WTC11 (cell line): ENCODE measurements at regions not wholly inside any gene's neighbourhood (a gene's known extent, or its start where the extent isn't known, plus 50 kb on each side); places are given as distances from the start of the nearest gene placed in this dataset.

Experiments used
- ATAC-seq: fragments of 200-7000 bp; cut with Tn5 transposase; 2 replicates; pipeline ENCODE4 v1.10.0; 2021; ENCODE audit warnings: mild to moderate bottlenecking, moderate library complexity
- CTCF ChIA-PET: fragments of 300-600 bp; sonication (Branson Sonifier 250); formaldehyde crosslinking; loops from one replicate; lab custom pipeline; 2021; ENCODE audit warnings: antibody characterized with exemption; lab: Charles Lee
- POLR2A ChIA-PET: fragments of 350-600 bp; sonication (Branson Sonifier 250); formaldehyde crosslinking; loops from one replicate; lab custom pipeline; 2021; ENCODE audit warnings: antibody characterized with exemption; lab: Charles Lee
- DNase-seq: peaks from one replicate; pipeline ENCODE4 v3.0.0; 2021; ENCODE audit warnings: low spot score
- H3K27ac Mint-ChIP-seq: 2 replicates; pipeline ENCODE4 v1.8.0; 2021; ENCODE audit warnings: mixed read lengths
- H3K27me3 Mint-ChIP-seq: 2 replicates; pipeline ENCODE4 v1.8.0; 2021; ENCODE audit warnings: low read depth, mild to moderate bottlenecking, moderate library complexity, mixed read lengths
- H3K36me3 Mint-ChIP-seq: 2 replicates; pipeline ENCODE4 v1.8.0; 2021; ENCODE audit warnings: mixed read lengths
- H3K4me1 Mint-ChIP-seq: 2 replicates; pipeline ENCODE4 v1.8.0; 2022; ENCODE audit warnings: mixed read lengths
- H3K4me3 Mint-ChIP-seq: 2 replicates; pipeline ENCODE4 v1.8.0; 2021; ENCODE audit warnings: mild to moderate bottlenecking, moderate library complexity, mixed read lengths
- H3K9me3 Mint-ChIP-seq: 2 replicates; pipeline ENCODE4 v1.8.0; 2021; ENCODE audit warnings: mixed read lengths
- ATF1 ChIP-seq: sonication (generic); formaldehyde crosslinking; IDR thresholded peaks from 2 replicates; pipeline ENCODE4 v1.8.1; 2023; ENCODE audit warnings: mild to moderate bottlenecking, moderate library complexity, missing genetic modification reagents
- EMX1 ChIP-seq: fragments of 250-450 bp; sonication (Bioruptor Pico); IDR thresholded peaks from 2 replicates; pipeline ENCODE4 v1.8.0; 2021; ENCODE audit warnings: mild to moderate bottlenecking
- FOXK1 ChIP-seq: sonication (generic); formaldehyde crosslinking; IDR thresholded peaks from 2 replicates; pipeline ENCODE4 v1.8.0; 2022; ENCODE audit warnings: mild to moderate bottlenecking, moderate library complexity, missing genetic modification reagents
- NFATC4 ChIP-seq: fragments of 250-450 bp; sonication (Bioruptor Pico); IDR thresholded peaks from 2 replicates; pipeline ENCODE4 v1.9.0; 2021; ENCODE audit warnings: mild to moderate bottlenecking
- OVOL2 ChIP-seq: fragments of 250-450 bp; sonication (Bioruptor Pico); IDR thresholded peaks from 2 replicates; pipeline ENCODE4 v1.9.0; 2021; ENCODE audit warnings: mild to moderate bottlenecking, borderline replicate concordance
- RORB ChIP-seq: fragments of 250-450 bp; sonication (Bioruptor Pico); IDR thresholded peaks from 2 replicates; pipeline ENCODE4 v1.9.0; 2021; ENCODE audit warnings: mild to moderate bottlenecking
- SMAD4 ChIP-seq: sonication (generic); formaldehyde crosslinking; IDR thresholded peaks from 2 replicates; pipeline ENCODE4 v1.8.0; 2022; ENCODE audit warnings: mild to moderate bottlenecking, missing genetic modification reagents
- ZNF138 ChIP-seq: sonication (generic); formaldehyde crosslinking; conservative IDR thresholded peaks from 2 replicates; pipeline ENCODE4 v1.8.1; 2022; ENCODE audit warnings: mild to moderate bottlenecking, moderate library complexity, missing genetic modification reagents
- TF ChIP-seq, protein P1 (sequence below): sonication (generic); formaldehyde crosslinking; IDR thresholded peaks from 2 replicates; pipeline ENCODE4 v1.8.1; 2022; ENCODE audit warnings: low read depth, missing genetic modification reagents, borderline replicate concordance
- TF ChIP-seq, protein P2 (sequence below): sonication (generic); formaldehyde crosslinking; IDR thresholded peaks from 2 replicates; pipeline ENCODE4 v1.8.0; 2022; ENCODE audit warnings: mild to moderate bottlenecking, missing genetic modification reagents
- TF ChIP-seq, protein P3 (sequence below): sonication (generic); formaldehyde crosslinking; IDR thresholded peaks from 2 replicates; pipeline ENCODE4 v1.8.0; 2023; ENCODE audit warnings: missing genetic modification reagents, mild to moderate bottlenecking, borderline replicate concordance
- TF ChIP-seq, protein P4 (sequence below): sonication (generic); formaldehyde crosslinking; IDR thresholded peaks from 2 replicates; pipeline ENCODE4 v1.8.1; 2023; ENCODE audit warnings: mild to moderate bottlenecking, missing genetic modification reagents, borderline replicate concordance
- TF ChIP-seq, protein P5 (sequence below): fragments of 250-450 bp; sonication (Bioruptor Pico); IDR thresholded peaks from 2 replicates; pipeline ENCODE4 v1.8.0; 2021; ENCODE audit warnings: mild to moderate bottlenecking
- TF ChIP-seq, protein P6 (sequence below): fragments of 250-450 bp; sonication (Bioruptor Pico); IDR thresholded peaks from 2 replicates; pipeline ENCODE4 v1.9.0; 2021; ENCODE audit warnings: moderate library complexity, mild to moderate bottlenecking, inconsistent platforms, borderline replicate concordance
- TF ChIP-seq, protein P7 (sequence below): fragments of 200-600 bp; IDR thresholded peaks from 2 replicates; pipeline ENCODE4 v1.8.0; 2022; ENCODE audit warnings: antibody characterized with exemption
- TF ChIP-seq, protein P8 (sequence below): sonication (generic); formaldehyde crosslinking; IDR thresholded peaks from 2 replicates; pipeline ENCODE4 v1.8.1; 2023; ENCODE audit warnings: mild to moderate bottlenecking, missing genetic modification reagents

DNA sequence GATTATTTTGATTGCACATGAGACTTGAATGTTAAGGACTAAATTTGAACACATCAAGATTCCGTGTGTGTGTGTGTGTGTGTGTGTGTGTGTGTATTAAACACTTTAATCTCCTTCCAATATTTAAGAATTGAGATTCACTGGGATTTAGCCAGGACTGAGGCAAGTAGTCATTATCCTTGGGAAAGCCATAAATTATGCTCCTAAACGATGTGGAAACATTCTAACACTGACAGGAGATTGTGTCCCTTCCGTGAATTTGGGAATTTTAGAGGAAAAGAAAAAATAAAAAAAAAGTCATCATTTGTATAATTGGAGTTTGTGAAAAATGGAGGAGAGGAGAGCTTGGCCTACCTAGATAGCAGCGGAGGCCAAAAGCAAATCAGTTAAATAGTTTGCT, 212.9 kb downstream of the DUSP6 start:
- H3K27me3 Mint-ChIP-seq: no peaks in the 10 kb centered on the region
- no peak overlapping the region for H3K4me3 Mint-ChIP-seq
- H3K36me3 Mint-ChIP-seq: no peaks in the 10 kb centered on the region
- ATAC-seq: no peak
- ChIA-PET POLR2A (no interaction called here), CTCF (no interaction called here)
- H3K9me3 Mint-ChIP-seq: no peaks in the 10 kb centered on the region
- peaks cover 5% of the 10 kb centered on the region; the same call in 1 of the 2 replicates for H3K4me1 Mint-ChIP-seq
- DNase-seq: no peak
- H3K27ac Mint-ChIP-seq: no peak overlapping the region
- TF ChIP-seq RORB (CRISPR knock-in tag): no peak
- TF ChIP-seq, protein P1, sequence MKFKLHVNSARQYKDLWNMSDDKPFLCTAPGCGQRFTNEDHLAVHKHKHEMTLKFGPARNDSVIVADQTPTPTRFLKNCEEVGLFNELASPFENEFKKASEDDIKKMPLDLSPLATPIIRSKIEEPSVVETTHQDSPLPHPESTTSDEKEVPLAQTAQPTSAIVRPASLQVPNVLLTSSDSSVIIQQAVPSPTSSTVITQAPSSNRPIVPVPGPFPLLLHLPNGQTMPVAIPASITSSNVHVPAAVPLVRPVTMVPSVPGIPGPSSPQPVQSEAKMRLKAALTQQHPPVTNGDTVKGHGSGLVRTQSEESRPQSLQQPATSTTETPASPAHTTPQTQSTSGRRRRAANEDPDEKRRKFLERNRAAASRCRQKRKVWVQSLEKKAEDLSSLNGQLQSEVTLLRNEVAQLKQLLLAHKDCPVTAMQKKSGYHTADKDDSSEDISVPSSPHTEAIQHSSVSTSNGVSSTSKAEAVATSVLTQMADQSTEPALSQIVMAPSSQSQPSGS: no peak
- TF ChIP-seq, protein P2, sequence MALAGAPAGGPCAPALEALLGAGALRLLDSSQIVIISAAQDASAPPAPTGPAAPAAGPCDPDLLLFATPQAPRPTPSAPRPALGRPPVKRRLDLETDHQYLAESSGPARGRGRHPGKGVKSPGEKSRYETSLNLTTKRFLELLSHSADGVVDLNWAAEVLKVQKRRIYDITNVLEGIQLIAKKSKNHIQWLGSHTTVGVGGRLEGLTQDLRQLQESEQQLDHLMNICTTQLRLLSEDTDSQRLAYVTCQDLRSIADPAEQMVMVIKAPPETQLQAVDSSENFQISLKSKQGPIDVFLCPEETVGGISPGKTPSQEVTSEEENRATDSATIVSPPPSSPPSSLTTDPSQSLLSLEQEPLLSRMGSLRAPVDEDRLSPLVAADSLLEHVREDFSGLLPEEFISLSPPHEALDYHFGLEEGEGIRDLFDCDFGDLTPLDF (CRISPR knock-in tag): no peak
- TF ChIP-seq, all 79 proteins: peak for 0

DNA sequence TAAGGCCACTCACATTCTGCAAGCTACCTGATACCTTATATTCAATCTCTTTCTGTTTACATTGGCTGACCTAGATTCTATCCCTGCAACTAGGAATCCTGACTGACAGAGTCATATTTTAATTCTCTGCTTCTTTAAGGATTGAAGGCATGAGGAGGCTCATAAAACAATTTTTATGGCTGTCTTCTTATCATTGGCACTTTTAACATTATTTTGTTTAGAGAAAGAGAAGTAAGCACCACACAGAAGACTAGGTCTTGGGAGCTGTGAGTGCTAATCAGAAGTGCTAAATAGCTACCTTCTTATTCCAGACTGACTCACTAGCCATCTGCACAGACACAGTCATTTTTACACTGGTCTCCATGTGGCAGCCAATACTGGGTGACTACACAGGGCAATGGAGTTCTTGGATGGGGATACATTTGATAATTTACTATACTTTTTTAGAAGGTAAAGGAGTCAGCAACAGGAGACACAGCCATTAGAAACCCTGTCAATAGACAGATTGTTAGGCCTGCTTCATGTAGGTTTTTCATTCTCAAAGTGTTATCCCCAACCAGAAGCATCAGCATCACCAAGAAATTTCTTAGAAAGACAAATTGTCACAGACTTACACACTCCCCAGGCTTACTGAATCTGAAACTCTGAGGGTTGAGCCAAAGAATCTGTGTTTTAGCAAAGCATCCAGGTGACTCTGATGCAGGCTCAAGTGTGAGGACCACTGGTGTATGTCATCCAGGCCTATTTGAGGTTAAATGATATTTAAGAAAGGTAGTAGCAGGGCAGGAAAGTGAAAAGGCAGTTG, 214.1 kb downstream of the DUSP6 start:
- H3K27ac Mint-ChIP-seq: no peak overlapping the region
- no peaks in the 10 kb centered on the region for H3K36me3 Mint-ChIP-seq
- TF ChIP-seq ZNF138 (CRISPR knock-in tag) (no peak), FOXK1 (no peak), RORB (CRISPR knock-in tag) (no peak), SMAD4 (no peak), EMX1 (CRISPR knock-in tag) (no peak), NFATC4 (CRISPR knock-in tag) (no peak), OVOL2 (CRISPR knock-in tag) (no peak), ATF1 (no peak)
- TF ChIP-seq, protein P3, sequence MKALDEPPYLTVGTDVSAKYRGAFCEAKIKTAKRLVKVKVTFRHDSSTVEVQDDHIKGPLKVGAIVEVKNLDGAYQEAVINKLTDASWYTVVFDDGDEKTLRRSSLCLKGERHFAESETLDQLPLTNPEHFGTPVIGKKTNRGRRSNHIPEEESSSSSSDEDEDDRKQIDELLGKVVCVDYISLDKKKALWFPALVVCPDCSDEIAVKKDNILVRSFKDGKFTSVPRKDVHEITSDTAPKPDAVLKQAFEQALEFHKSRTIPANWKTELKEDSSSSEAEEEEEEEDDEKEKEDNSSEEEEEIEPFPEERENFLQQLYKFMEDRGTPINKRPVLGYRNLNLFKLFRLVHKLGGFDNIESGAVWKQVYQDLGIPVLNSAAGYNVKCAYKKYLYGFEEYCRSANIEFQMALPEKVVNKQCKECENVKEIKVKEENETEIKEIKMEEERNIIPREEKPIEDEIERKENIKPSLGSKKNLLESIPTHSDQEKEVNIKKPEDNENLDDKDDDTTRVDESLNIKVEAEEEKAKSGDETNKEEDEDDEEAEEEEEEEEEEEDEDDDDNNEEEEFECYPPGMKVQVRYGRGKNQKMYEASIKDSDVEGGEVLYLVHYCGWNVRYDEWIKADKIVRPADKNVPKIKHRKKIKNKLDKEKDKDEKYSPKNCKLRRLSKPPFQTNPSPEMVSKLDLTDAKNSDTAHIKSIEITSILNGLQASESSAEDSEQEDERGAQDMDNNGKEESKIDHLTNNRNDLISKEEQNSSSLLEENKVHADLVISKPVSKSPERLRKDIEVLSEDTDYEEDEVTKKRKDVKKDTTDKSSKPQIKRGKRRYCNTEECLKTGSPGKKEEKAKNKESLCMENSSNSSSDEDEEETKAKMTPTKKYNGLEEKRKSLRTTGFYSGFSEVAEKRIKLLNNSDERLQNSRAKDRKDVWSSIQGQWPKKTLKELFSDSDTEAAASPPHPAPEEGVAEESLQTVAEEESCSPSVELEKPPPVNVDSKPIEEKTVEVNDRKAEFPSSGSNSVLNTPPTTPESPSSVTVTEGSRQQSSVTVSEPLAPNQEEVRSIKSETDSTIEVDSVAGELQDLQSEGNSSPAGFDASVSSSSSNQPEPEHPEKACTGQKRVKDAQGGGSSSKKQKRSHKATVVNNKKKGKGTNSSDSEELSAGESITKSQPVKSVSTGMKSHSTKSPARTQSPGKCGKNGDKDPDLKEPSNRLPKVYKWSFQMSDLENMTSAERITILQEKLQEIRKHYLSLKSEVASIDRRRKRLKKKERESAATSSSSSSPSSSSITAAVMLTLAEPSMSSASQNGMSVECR (CRISPR knock-in tag): no peak
- TF ChIP-seq, protein P4, sequence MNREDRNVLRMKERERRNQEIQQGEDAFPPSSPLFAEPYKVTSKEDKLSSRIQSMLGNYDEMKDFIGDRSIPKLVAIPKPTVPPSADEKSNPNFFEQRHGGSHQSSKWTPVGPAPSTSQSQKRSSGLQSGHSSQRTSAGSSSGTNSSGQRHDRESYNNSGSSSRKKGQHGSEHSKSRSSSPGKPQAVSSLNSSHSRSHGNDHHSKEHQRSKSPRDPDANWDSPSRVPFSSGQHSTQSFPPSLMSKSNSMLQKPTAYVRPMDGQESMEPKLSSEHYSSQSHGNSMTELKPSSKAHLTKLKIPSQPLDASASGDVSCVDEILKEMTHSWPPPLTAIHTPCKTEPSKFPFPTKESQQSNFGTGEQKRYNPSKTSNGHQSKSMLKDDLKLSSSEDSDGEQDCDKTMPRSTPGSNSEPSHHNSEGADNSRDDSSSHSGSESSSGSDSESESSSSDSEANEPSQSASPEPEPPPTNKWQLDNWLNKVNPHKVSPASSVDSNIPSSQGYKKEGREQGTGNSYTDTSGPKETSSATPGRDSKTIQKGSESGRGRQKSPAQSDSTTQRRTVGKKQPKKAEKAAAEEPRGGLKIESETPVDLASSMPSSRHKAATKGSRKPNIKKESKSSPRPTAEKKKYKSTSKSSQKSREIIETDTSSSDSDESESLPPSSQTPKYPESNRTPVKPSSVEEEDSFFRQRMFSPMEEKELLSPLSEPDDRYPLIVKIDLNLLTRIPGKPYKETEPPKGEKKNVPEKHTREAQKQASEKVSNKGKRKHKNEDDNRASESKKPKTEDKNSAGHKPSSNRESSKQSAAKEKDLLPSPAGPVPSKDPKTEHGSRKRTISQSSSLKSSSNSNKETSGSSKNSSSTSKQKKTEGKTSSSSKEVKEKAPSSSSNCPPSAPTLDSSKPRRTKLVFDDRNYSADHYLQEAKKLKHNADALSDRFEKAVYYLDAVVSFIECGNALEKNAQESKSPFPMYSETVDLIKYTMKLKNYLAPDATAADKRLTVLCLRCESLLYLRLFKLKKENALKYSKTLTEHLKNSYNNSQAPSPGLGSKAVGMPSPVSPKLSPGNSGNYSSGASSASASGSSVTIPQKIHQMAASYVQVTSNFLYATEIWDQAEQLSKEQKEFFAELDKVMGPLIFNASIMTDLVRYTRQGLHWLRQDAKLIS (CRISPR knock-in tag): no peak
- TF ChIP-seq, protein P5, sequence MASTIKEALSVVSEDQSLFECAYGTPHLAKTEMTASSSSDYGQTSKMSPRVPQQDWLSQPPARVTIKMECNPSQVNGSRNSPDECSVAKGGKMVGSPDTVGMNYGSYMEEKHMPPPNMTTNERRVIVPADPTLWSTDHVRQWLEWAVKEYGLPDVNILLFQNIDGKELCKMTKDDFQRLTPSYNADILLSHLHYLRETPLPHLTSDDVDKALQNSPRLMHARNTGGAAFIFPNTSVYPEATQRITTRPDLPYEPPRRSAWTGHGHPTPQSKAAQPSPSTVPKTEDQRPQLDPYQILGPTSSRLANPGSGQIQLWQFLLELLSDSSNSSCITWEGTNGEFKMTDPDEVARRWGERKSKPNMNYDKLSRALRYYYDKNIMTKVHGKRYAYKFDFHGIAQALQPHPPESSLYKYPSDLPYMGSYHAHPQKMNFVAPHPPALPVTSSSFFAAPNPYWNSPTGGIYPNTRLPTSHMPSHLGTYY (CRISPR knock-in tag): no peak
- TF ChIP-seq, protein P6, sequence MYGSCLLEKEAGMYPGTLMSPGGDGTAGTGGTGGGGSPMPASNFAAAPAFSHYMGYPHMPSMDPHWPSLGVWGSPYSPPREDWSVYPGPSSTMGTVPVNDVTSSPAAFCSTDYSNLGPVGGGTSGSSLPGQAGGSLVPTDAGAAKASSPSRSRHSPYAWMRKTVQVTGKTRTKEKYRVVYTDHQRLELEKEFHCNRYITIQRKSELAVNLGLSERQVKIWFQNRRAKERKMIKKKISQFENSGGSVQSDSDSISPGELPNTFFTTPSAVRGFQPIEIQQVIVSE (CRISPR knock-in tag): no peak
- TF ChIP-seq, protein P7, sequence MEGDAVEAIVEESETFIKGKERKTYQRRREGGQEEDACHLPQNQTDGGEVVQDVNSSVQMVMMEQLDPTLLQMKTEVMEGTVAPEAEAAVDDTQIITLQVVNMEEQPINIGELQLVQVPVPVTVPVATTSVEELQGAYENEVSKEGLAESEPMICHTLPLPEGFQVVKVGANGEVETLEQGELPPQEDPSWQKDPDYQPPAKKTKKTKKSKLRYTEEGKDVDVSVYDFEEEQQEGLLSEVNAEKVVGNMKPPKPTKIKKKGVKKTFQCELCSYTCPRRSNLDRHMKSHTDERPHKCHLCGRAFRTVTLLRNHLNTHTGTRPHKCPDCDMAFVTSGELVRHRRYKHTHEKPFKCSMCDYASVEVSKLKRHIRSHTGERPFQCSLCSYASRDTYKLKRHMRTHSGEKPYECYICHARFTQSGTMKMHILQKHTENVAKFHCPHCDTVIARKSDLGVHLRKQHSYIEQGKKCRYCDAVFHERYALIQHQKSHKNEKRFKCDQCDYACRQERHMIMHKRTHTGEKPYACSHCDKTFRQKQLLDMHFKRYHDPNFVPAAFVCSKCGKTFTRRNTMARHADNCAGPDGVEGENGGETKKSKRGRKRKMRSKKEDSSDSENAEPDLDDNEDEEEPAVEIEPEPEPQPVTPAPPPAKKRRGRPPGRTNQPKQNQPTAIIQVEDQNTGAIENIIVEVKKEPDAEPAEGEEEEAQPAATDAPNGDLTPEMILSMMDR: no peak
- TF ChIP-seq, protein P8, sequence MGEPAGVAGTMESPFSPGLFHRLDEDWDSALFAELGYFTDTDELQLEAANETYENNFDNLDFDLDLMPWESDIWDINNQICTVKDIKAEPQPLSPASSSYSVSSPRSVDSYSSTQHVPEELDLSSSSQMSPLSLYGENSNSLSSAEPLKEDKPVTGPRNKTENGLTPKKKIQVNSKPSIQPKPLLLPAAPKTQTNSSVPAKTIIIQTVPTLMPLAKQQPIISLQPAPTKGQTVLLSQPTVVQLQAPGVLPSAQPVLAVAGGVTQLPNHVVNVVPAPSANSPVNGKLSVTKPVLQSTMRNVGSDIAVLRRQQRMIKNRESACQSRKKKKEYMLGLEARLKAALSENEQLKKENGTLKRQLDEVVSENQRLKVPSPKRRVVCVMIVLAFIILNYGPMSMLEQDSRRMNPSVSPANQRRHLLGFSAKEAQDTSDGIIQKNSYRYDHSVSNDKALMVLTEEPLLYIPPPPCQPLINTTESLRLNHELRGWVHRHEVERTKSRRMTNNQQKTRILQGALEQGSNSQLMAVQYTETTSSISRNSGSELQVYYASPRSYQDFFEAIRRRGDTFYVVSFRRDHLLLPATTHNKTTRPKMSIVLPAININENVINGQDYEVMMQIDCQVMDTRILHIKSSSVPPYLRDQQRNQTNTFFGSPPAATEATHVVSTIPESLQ: no peak
- POLR2A ChIA-PET: interaction anchor here (0.5 kb wide), 1 partner anchor 189 kb away, joined by 5 read pairs; no protein-coding TSS in a partner anchor
- no peak for ATAC-seq
- no peaks in the 10 kb centered on the region for H3K9me3 Mint-ChIP-seq
- H3K4me3 Mint-ChIP-seq: no peak overlapping the region
- no peak for DNase-seq
- no peaks in the 10 kb centered on the region for H3K27me3 Mint-ChIP-seq
- H3K4me1 Mint-ChIP-seq: peaks cover 5% of the 10 kb centered on the region; the same call in 1 of the 2 replicates
- CTCF ChIA-PET: no interaction called here
